22Rv1 (cell line): ENCODE measurements at regions not wholly inside any gene's neighbourhood (a gene's known extent, or its start where the extent isn't known, plus 50 kb on each side); places are given as distances from the start of the nearest gene placed in this dataset.

Experiments
- H3K27ac ChIP-seq: fragments of 450-650 bp; 2 replicates; pipeline ENCODE4 v1.5.1; 2017
- CTCF ChIP-seq: fragments of 450-650 bp; IDR thresholded peaks from 2 replicates; pipeline ENCODE4 v1.5.1; 2017; ENCODE audit warnings: mild to moderate bottlenecking
- ZFX ChIP-seq: fragments of 450-650 bp; IDR thresholded peaks from 2 replicates; pipeline ENCODE4 v1.6.1; 2017; ENCODE audit warnings: antibody characterized with exemption, borderline replicate concordance

- TF ChIP-seq ZFX, result no peak
- TF ChIP-seq CTCF, result no peak
- H3K27ac ChIP-seq, result no peak overlapping the region
Measured at GRCh38 chr6:100126790-100127484, 132.9 kb upstream of the MCHR2 start.

- no peak overlapping the region for H3K27ac ChIP-seq
- no peak for TF ChIP-seq CTCF
- TF ChIP-seq ZFX, result no peak
Measured at GRCh38 chr6:100121854-100122609, 128.0 kb upstream of the MCHR2 start.

- no peak overlapping the region for H3K27ac ChIP-seq
- no peak for TF ChIP-seq CTCF
- no peak for TF ChIP-seq ZFX
Measured at GRCh38 chr6:100119261-100119660, 125.2 kb upstream of the MCHR2 start.

- TF ChIP-seq ZFX (no peak), CTCF (no peak)
Measured at GRCh38 chr6:100118301-100118700, 124.3 kb upstream of the MCHR2 start.

GRCh38 chr6:100117680-100118079, 123.7 kb upstream of the MCHR2 start:
- TF ChIP-seq ZFX, result no peak
- TF ChIP-seq CTCF, result no peak
- H3K27ac ChIP-seq, result no peak overlapping the region

More at GRCh38 chr6:100118301-100118700, 124.3 kb upstream of the MCHR2 start:
- no peak overlapping the region for H3K27ac ChIP-seq

GRCh38 chr6:100116411-100117194, 122.6 kb upstream of the MCHR2 start:
- H3K27ac ChIP-seq, result no peak overlapping the region
- TF ChIP-seq ZFX (no peak), CTCF (peak; percentile 80)
